Skeletal muscle tissue (tissue), 3 donors: ENCODE measurements at regions not wholly inside any gene's neighbourhood (a gene's known extent, or its start where the extent isn't known, plus 50 kb on each side); places are given as distances from the start of the nearest gene placed in this dataset.
"Not testable (repeated sequence)": the region's sequence is repeated elsewhere in the genome, so short reads cannot be mapped to it uniquely, and the experiment has no call there.

Experiments
- H3K27ac ChIP-seq: one replicate; pipeline ENCODE4 v1.7.0; 2013; ENCODE audit warnings: mild to moderate bottlenecking, low read depth, low read length, inconsistent platforms
- H3K27me3 ChIP-seq, 3 donors: one replicate each; pipeline ENCODE4 v1.7.0; 2013; ENCODE audit warnings: low read length in 3 of 3; ENCODE audit not compliant: control insufficient read depth in 3 of 3, insufficient read depth in 3 of 3
- H3K36me3 ChIP-seq, 3 donors: one replicate each; pipeline ENCODE4 v1.7.0; 2013; ENCODE audit warnings: low read length in 3 of 3; ENCODE audit not compliant: control insufficient read depth in 3 of 3, insufficient read depth in 3 of 3
- H3K4me1 ChIP-seq, 3 donors: one replicate each; pipeline ENCODE4 v1.7.0; 2013; ENCODE audit warnings: low read length in 3 of 3, mild to moderate bottlenecking in 3 of 3; ENCODE audit not compliant: control insufficient read depth in 3 of 3, insufficient read depth in 3 of 3
- H3K4me3 ChIP-seq, 3 donors: one replicate each; pipeline ENCODE4 v1.7.0; 2013; ENCODE audit warnings: low read length in 3 of 3
- H3K9ac ChIP-seq, 3 donors: one replicate each; pipeline ENCODE4 v1.7.0; 2013; ENCODE audit warnings: low read length in 3 of 3, mild to moderate bottlenecking in 3 of 3, moderate library complexity in 2 of 3, low read depth in 1 of 3
- H3K9me3 ChIP-seq, 3 donors: one replicate each; pipeline ENCODE4 v1.7.0; 2013; ENCODE audit warnings: low read length in 3 of 3; ENCODE audit not compliant: control insufficient read depth in 3 of 3
- donor health status: Osteomylitis.

GRCh38 chr6:169367507-169367906 is 113.9 kb upstream of the THBS2 start:
- H3K4me3 ChIP-seq, result no peak overlapping the region

GRCh38 chr6:169366258-169366901 is 112.7 kb upstream of the THBS2 start:
- H3K36me3 ChIP-seq, result no peaks in the 10 kb centered on the region
- no peaks in the 10 kb centered on the region for H3K4me1 ChIP-seq
- H3K27me3 ChIP-seq, result peaks cover 0 to 2% (median 0%) of the 10 kb centered on the region in 3 donors
- H3K4me3 ChIP-seq, result no peak overlapping the region
- H3K9me3 ChIP-seq, result peaks cover 0 to 4% (median 2%) of the 10 kb centered on the region in 3 donors
- H3K9ac ChIP-seq, result no peak overlapping the region
- no peak overlapping the region for H3K27ac ChIP-seq

More at GRCh38 chr6:169367507-169367906, 113.9 kb upstream of the THBS2 start:
- Histone ChIP-seq H3K9me3 (peaks cover 0 to 4% (median 2%) of the 10 kb centered on the region in 3 donors), H3K27ac (no peak overlapping the region), H3K36me3 (no peaks in the 10 kb centered on the region), H3K4me1 (peaks cover 0 to 3% (median 0%) of the 10 kb centered on the region in 3 donors), H3K9ac (no peak overlapping the region), H3K27me3 (peaks cover 0 to 5% (median 0%) of the 10 kb centered on the region in 3 donors)

GRCh38 chr6:169365567-169366257 is 112.1 kb upstream of the THBS2 start:
- H3K27me3 ChIP-seq, result no peaks in the 10 kb centered on the region
- no peaks in the 10 kb centered on the region for H3K4me1 ChIP-seq
- H3K4me3 ChIP-seq, result no peak overlapping the region
- no peaks in the 10 kb centered on the region for H3K36me3 ChIP-seq
- no peak overlapping the region for H3K27ac ChIP-seq
- H3K9me3 ChIP-seq, result peaks cover 0 to 4% (median 2%) of the 10 kb centered on the region in 3 donors
- no peak overlapping the region for H3K9ac ChIP-seq

GRCh38 chr6:169363590-169363989 is 109.9 kb upstream of the THBS2 start:
- no peaks in the 10 kb centered on the region for H3K36me3 ChIP-seq
- H3K9me3 ChIP-seq, result peaks cover 0 to 4% (median 2%) of the 10 kb centered on the region in 3 donors
- no peaks in the 10 kb centered on the region for H3K4me1 ChIP-seq
- no peak overlapping the region for H3K4me3 ChIP-seq
- no peak overlapping the region for H3K27ac ChIP-seq
- no peaks in the 10 kb centered on the region for H3K27me3 ChIP-seq
- H3K9ac ChIP-seq, result no peak overlapping the region

GRCh38 chr6:169362501-169363121 is 109.0 kb upstream of the THBS2 start:
- H3K36me3 ChIP-seq, result no peaks in the 10 kb centered on the region
- H3K27me3 ChIP-seq, result no peaks in the 10 kb centered on the region
- no peak overlapping the region for H3K27ac ChIP-seq
- H3K9me3 ChIP-seq, result peaks cover 0 to 4% (median 2%) of the 10 kb centered on the region in 3 donors
- no peak overlapping the region for H3K4me3 ChIP-seq
- no peak overlapping the region for H3K9ac ChIP-seq
- H3K4me1 ChIP-seq, result no peaks in the 10 kb centered on the region

GRCh38 chr6:169355001-169355400 is 101.4 kb upstream of the THBS2 start:
- not testable (repeated sequence) for H3K9me3 ChIP-seq, H3K4me3 ChIP-seq, H3K36me3 ChIP-seq, H3K27me3 ChIP-seq, H3K27ac ChIP-seq, H3K4me1 ChIP-seq, H3K9ac ChIP-seq

GRCh38 chr6:169345146-169345545 is 91.5 kb upstream of the THBS2 start:
- H3K4me1 ChIP-seq, result peaks cover 0 to 4% (median 0%) of the 10 kb centered on the region in 3 donors
- peaks cover 0 to 2% (median 2%) of the 10 kb centered on the region in 3 donors for H3K9me3 ChIP-seq
- H3K9ac ChIP-seq, result no peak overlapping the region
- H3K4me3 ChIP-seq, result no peak overlapping the region
- no peaks in the 10 kb centered on the region for H3K36me3 ChIP-seq
- no peak overlapping the region for H3K27ac ChIP-seq
- peaks cover 0 to 6% (median 4%) of the 10 kb centered on the region in 3 donors for H3K27me3 ChIP-seq

- Histone ChIP-seq H3K27me3 (peaks cover 0 to 6% (median 4%) of the 10 kb centered on the region in 3 donors), H3K9me3 (peaks cover 0 to 2% (median 2%) of the 10 kb centered on the region in 3 donors), H3K36me3 (no peaks in the 10 kb centered on the region), H3K27ac (peak overlapping the region; percentile 36), H3K4me1 (peaks cover 0 to 4% (median 0%) of the 10 kb centered on the region in 3 donors), H3K4me3 (no peak overlapping the region), H3K9ac (no peak overlapping the region)
Measured at GRCh38 chr6:169344750-169345065, 91.1 kb upstream of the THBS2 start.

GRCh38 chr6:169343886-169344749 is 90.5 kb upstream of the THBS2 start:
- no peaks in the 10 kb centered on the region for H3K36me3 ChIP-seq
- H3K4me3 ChIP-seq, result no peak overlapping the region
- H3K9ac ChIP-seq, result no peak overlapping the region
- peaks cover 0 to 4% (median 0%) of the 10 kb centered on the region in 3 donors for H3K4me1 ChIP-seq
- H3K27me3 ChIP-seq, result peaks cover 0 to 6% (median 4%) of the 10 kb centered on the region in 3 donors
- H3K9me3 ChIP-seq, result peaks cover 0 to 2% (median 2%) of the 10 kb centered on the region in 3 donors
- peak overlapping the region; percentile 36 for H3K27ac ChIP-seq
